Hepatocyte (in vitro differentiated cells): ENCODE measurements at regions not wholly inside any gene's neighbourhood (a gene's known extent, or its start where the extent isn't known, plus 50 kb on each side); places are given as distances from the start of the nearest gene placed in this dataset.

ENCODE experiments used
- DNase-seq: peaks from one replicate; pipeline ENCODE4 v3.0.0-alpha.2; 2016; ENCODE audit warnings: low spot score
- H2AFZ ChIP-seq: fragments of 200-600 bp; sonication (generic); 2 replicates; pipeline ENCODE4 v1.6.0; 2016; ENCODE audit warnings: antibody characterized with exemption, mild to moderate bottlenecking
- H3K27ac ChIP-seq: fragments of 200-600 bp; sonication (generic); 2 replicates; pipeline ENCODE4 v1.5.1; 2016; ENCODE audit warnings: mild to moderate bottlenecking
- H3K27me3 ChIP-seq: fragments of 200-600 bp; sonication (generic); 2 replicates; pipeline ENCODE4 v1.6.1; 2016
- H3K36me3 ChIP-seq: fragments of 200-600 bp; sonication (generic); replicated peaks from 2 replicates; pipeline ENCODE4 v1.5.1; 2016; ENCODE audit warnings: low read depth; ENCODE audit not compliant: insufficient read depth
- H3K4me1 ChIP-seq: fragments of 200-600 bp; sonication (generic); 2 replicates; pipeline ENCODE4 v1.5.1; 2016; ENCODE audit warnings: mild to moderate bottlenecking, moderate library complexity; ENCODE audit not compliant: insufficient read depth
- H3K4me2 ChIP-seq: fragments of 200-600 bp; sonication (generic); 2 replicates; pipeline ENCODE4 v1.6.0; 2016
- H3K4me3 ChIP-seq: fragments of 200-600 bp; sonication (generic); 2 replicates; pipeline ENCODE4 v1.5.1; 2016; ENCODE audit warnings: mild to moderate bottlenecking
- H3K79me2 ChIP-seq: fragments of 200-600 bp; sonication (generic); 2 replicates; pipeline ENCODE4 v1.6.0; 2017; ENCODE audit warnings: mild to moderate bottlenecking
- H3K9me2 ChIP-seq: fragments of 200-600 bp; sonication (generic); replicated peaks from 2 replicates; pipeline ENCODE4 v1.6.0; 2017; ENCODE audit warnings: mild to moderate bottlenecking; ENCODE audit not compliant: insufficient read depth
- H3K9me3 ChIP-seq: fragments of 200-600 bp; sonication (generic); 2 replicates; pipeline ENCODE4 v1.5.1; 2016; ENCODE audit warnings: low read depth, mild to moderate bottlenecking
- H4K20me1 ChIP-seq: fragments of 200-600 bp; sonication (generic); 2 replicates; pipeline ENCODE4 v1.6.0; 2016; ENCODE audit warnings: mild to moderate bottlenecking; ENCODE audit not compliant: insufficient read depth, poor library complexity, severe bottlenecking
- EZH2 ChIP-seq: fragments of 200-600 bp; sonication (generic); IDR thresholded peaks from 2 replicates; pipeline ENCODE4 v1.6.1; 2016; ENCODE audit warnings: antibody characterized with exemption, mild to moderate bottlenecking, borderline replicate concordance
- EZH2phosphoT487 ChIP-seq: fragments of 200-600 bp; sonication (generic); IDR thresholded peaks from one replicate; pipeline ENCODE4 v1.6.1; 2018; ENCODE audit warnings: antibody characterized with exemption, mild to moderate bottlenecking, low read depth, moderate library complexity; ENCODE audit not compliant: unreplicated experiment, severe bottlenecking
- WGBS: methylation state at CpG from one replicate; pipeline ENCODE4 v1.1.6; 2016; ENCODE audit warnings: low lambda C conversion rate; ENCODE audit errors: missing lambda C conversion rate; 5-methylcytosine and 5-hydroxymethylcytosine counted together
- small RNA-seq: library from RNA; depleted of rRNA; stranded (forward); fragments of <200 nt; gene quantifications from one replicate; pipeline ENCODE3, GENCODE V24; 2014
- TF ChIP-seq, protein P1 (sequence below): fragments of 200-600 bp; sonication (generic); IDR thresholded peaks from 2 replicates; pipeline ENCODE4 v1.5.1; 2016; ENCODE audit warnings: antibody characterized with exemption, mild to moderate bottlenecking; ENCODE audit not compliant: poor library complexity

GRCh38 chrX:116596010-116596409 is 133.2 kb upstream of the CT83 start:
- 55% methylated on average over 1 of the region's 1 CpG for WGBS
- no peak for DNase-seq

More at GRCh38 chrX:116596010-116596409, 133.2 kb upstream of the CT83 start:
- H3K4me1 ChIP-seq: no peaks in the 10 kb centered on the region
- no peak overlapping the region for H3K4me3 ChIP-seq
- no peaks in the 10 kb centered on the region for H3K9me2 ChIP-seq
- H3K36me3 ChIP-seq: no peaks in the 10 kb centered on the region
- H3K27ac ChIP-seq: no peak overlapping the region
- no peaks in the 10 kb centered on the region for H3K27me3 ChIP-seq
- no peaks in the 10 kb centered on the region for H3K79me2 ChIP-seq
- no peak overlapping the region for H3K4me2 ChIP-seq
- no peak overlapping the region for H2AFZ ChIP-seq
- no peaks in the 10 kb centered on the region for H3K9me3 ChIP-seq
- H4K20me1 ChIP-seq: no peaks in the 10 kb centered on the region
- TF ChIP-seq, protein P1, sequence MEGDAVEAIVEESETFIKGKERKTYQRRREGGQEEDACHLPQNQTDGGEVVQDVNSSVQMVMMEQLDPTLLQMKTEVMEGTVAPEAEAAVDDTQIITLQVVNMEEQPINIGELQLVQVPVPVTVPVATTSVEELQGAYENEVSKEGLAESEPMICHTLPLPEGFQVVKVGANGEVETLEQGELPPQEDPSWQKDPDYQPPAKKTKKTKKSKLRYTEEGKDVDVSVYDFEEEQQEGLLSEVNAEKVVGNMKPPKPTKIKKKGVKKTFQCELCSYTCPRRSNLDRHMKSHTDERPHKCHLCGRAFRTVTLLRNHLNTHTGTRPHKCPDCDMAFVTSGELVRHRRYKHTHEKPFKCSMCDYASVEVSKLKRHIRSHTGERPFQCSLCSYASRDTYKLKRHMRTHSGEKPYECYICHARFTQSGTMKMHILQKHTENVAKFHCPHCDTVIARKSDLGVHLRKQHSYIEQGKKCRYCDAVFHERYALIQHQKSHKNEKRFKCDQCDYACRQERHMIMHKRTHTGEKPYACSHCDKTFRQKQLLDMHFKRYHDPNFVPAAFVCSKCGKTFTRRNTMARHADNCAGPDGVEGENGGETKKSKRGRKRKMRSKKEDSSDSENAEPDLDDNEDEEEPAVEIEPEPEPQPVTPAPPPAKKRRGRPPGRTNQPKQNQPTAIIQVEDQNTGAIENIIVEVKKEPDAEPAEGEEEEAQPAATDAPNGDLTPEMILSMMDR: no peak
- TF ChIP-seq EZH2phosphoT487 (no peak), EZH2 (no peak)

Small RNAs in the stretch of these regions (small RNA-seq; reads per million reads assigned to genes)
- 0.09 reads per million for gene RNU6-1323P
